Neuronal stem cell (in vitro differentiated cells): ENCODE measurements at regions not wholly inside any gene's neighbourhood (a gene's known extent, or its start where the extent isn't known, plus 50 kb on each side); places are given as distances from the start of the nearest gene placed in this dataset.

Experiments
- DNase-seq: peaks from one replicate; pipeline ENCODE4 v3.0.0-alpha.2; 2013; ENCODE audit warnings: low spot score
- H2AFZ ChIP-seq: one replicate; pipeline ENCODE4 v1.6.1; 2013; ENCODE audit warnings: mild to moderate bottlenecking, low read length, inconsistent platforms
- H2AK5ac ChIP-seq: 2 replicates; pipeline ENCODE4 v1.6.1; 2013; ENCODE audit warnings: low read depth, mild to moderate bottlenecking, inconsistent platforms, low read length, moderate library complexity, mixed read lengths
- H2BK120ac ChIP-seq: 2 replicates; pipeline ENCODE4 v1.6.1; 2013; ENCODE audit warnings: low read depth, mild to moderate bottlenecking, inconsistent platforms, low read length, moderate library complexity, mixed read lengths
- H2BK12ac ChIP-seq: one replicate; pipeline ENCODE4 v1.6.1; 2013; ENCODE audit warnings: low read length, inconsistent platforms
- H2BK15ac ChIP-seq: 2 replicates; pipeline ENCODE4 v1.6.1; 2013; ENCODE audit warnings: mild to moderate bottlenecking, low read length, inconsistent platforms, mixed read lengths
- H2BK5ac ChIP-seq: one replicate; pipeline ENCODE4 v1.6.1; 2013; ENCODE audit warnings: inconsistent platforms, mild to moderate bottlenecking, low read length, moderate library complexity
- H3K14ac ChIP-seq: one replicate; pipeline ENCODE4 v1.6.1; 2013; ENCODE audit warnings: low read length, inconsistent platforms
- H3K18ac ChIP-seq: 2 replicates; pipeline ENCODE4 v1.6.1; 2013; ENCODE audit warnings: low read length, inconsistent platforms
- H3K23ac ChIP-seq: 2 replicates; pipeline ENCODE4 v1.6.1; 2013; ENCODE audit warnings: low read depth, mild to moderate bottlenecking, mixed read lengths, low read length, inconsistent platforms; ENCODE audit not compliant: poor library complexity
- H3K27ac ChIP-seq: replicated peaks from 3 replicates; pipeline ENCODE4 v1.5.1; 2013; ENCODE audit warnings: low read length, inconsistent platforms
- H3K27me3 ChIP-seq, 3 experiments: 2 replicates each; pipeline ENCODE4 v1.6.1; 2013; ENCODE audit warnings: low read length in 3 of 3, mild to moderate bottlenecking in 2 of 3, inconsistent platforms in 1 of 3, low read depth in 1 of 3, mixed read lengths in 1 of 3, moderate library complexity in 1 of 3; ENCODE audit not compliant: control insufficient read depth in 3 of 3, insufficient read depth in 3 of 3
- H3K36me3 ChIP-seq, 2 donors: replicated peaks in 1 of 2; 2 replicates each; pipeline ENCODE4 v1.6.1; 2013; ENCODE audit warnings: low read length in 2 of 2; ENCODE audit not compliant: control insufficient read depth in 2 of 2, insufficient read depth in 2 of 2
- H3K4ac ChIP-seq: 2 replicates; pipeline ENCODE4 v1.6.1; 2013; ENCODE audit warnings: inconsistent platforms, mild to moderate bottlenecking, low read length, moderate library complexity
- H3K4me1 ChIP-seq, 2 donors: 1 replicate in 1 of 2; 2 replicates in 1 of 2; pipeline ENCODE4 v1.6.1; 2013; ENCODE audit warnings: low read length in 2 of 2, low read depth in 1 of 2; ENCODE audit not compliant: control insufficient read depth in 2 of 2, insufficient read depth in 1 of 2
- H3K4me2 ChIP-seq: one replicate; pipeline ENCODE4 v1.6.1; 2013; ENCODE audit warnings: mild to moderate bottlenecking, low read length, inconsistent platforms; ENCODE audit not compliant: insufficient read depth, poor library complexity, severe bottlenecking
- H3K4me3 ChIP-seq, 2 donors: 2 replicates each; pipeline ENCODE4 v1.5.1; 2013; ENCODE audit warnings: low read length in 2 of 2, mild to moderate bottlenecking in 2 of 2, inconsistent platforms in 1 of 2, moderate library complexity in 1 of 2
- H3K79me1 ChIP-seq: one replicate; pipeline ENCODE4 v1.6.1; 2013; ENCODE audit warnings: low read depth, mild to moderate bottlenecking, inconsistent platforms, low read length, moderate library complexity
- H3K9ac ChIP-seq: one replicate; pipeline ENCODE4 v1.6.1; 2013; ENCODE audit warnings: mild to moderate bottlenecking, low read depth, low read length, inconsistent platforms; ENCODE audit not compliant: poor library complexity
- H3K9me3 ChIP-seq, 2 donors: replicated peaks in 1 of 2; 2 replicates each; pipeline versions ENCODE3 to v1.6.1; 2013; ENCODE audit warnings: low read length in 2 of 2, mild to moderate bottlenecking in 2 of 2, inconsistent platforms in 1 of 2, low read depth in 1 of 2, mixed read lengths in 1 of 2, moderate library complexity in 1 of 2; ENCODE audit not compliant: control insufficient read depth in 2 of 2, insufficient read depth in 1 of 2
- H4K8ac ChIP-seq: one replicate; pipeline ENCODE4 v1.6.1; 2013; ENCODE audit warnings: low read depth, mild to moderate bottlenecking, inconsistent platforms, low read length, moderate library complexity
- H4K91ac ChIP-seq: one replicate; pipeline ENCODE4 v1.6.1; 2013; ENCODE audit warnings: low read length, low read depth, mild to moderate bottlenecking, inconsistent platforms; ENCODE audit not compliant: poor library complexity
- WGBS, 2 donors: extraction: QIAGEN DNeasy Blood & Tissue Kit; methylation state at CpG; one replicate each; pipeline ENCODE4 v1.1.7; 2013; ENCODE audit warnings: missing lambda C conversion rate in 2 of 2, mixed read lengths in 1 of 2; ENCODE audit not compliant: insufficient read length in 2 of 2, insufficient replicate concordance in 1 of 2; ENCODE audit errors: extremely low coverage in 2 of 2; 5-methylcytosine and 5-hydroxymethylcytosine counted together

- no CpG with 5 or more reads among the region's 1 CpG for WGBS, 2 donors
- Histone ChIP-seq H2BK15ac (no peak overlapping the region), H2BK120ac (no peak overlapping the region), H3K4me3 (no peak overlapping the region), H2AFZ (no peak overlapping the region), H2BK5ac (no peak overlapping the region), H4K91ac (no peak overlapping the region), H3K9ac (no peak overlapping the region), H3K14ac (no peak overlapping the region), H3K36me3 (no peaks in the 10 kb centered on the region), H3K4ac (no peak overlapping the region), H3K27me3 (no peaks in the 10 kb centered on the region), H3K4me2 (no peak overlapping the region), H3K23ac (no peak overlapping the region), H3K4me1 (peaks cover 5 to 8% of the 10 kb centered on the region in 2 donors), H4K8ac (no peak overlapping the region), H3K27ac (no peak overlapping the region), H2BK12ac (no peak overlapping the region), H3K79me1 (no peaks in the 10 kb centered on the region), H2AK5ac (no peak overlapping the region), H3K9me3 (no peaks in the 10 kb centered on the region), H3K18ac (no peak overlapping the region)
- no peak for DNase-seq
These were observed 237.3 kb upstream of the ZBTB20 start for GRCh38 chr3:115384381-115384780.

GRCh38 chr3:115385774-115386730, 237.3 kb upstream of the GAP43 start:
- H3K4me3 ChIP-seq: no peak overlapping the region
- no peak overlapping the region for H2BK12ac ChIP-seq
- WGBS, 2 donors: no CpG with 5 or more reads among the region's 7 CpGs
- H3K4me2 ChIP-seq: no peak overlapping the region
- no peaks in the 10 kb centered on the region for H3K27me3 ChIP-seq
- no peak overlapping the region for H2BK5ac ChIP-seq
- no peak overlapping the region for H2AK5ac ChIP-seq
- no peak overlapping the region for H3K23ac ChIP-seq
- H4K91ac ChIP-seq: no peak overlapping the region
- no peak overlapping the region for H3K4ac ChIP-seq
- no peak overlapping the region for H3K27ac ChIP-seq
- H4K8ac ChIP-seq: no peak overlapping the region
- peaks cover 5 to 8% of the 10 kb centered on the region in 2 donors for H3K4me1 ChIP-seq
- H2BK15ac ChIP-seq: no peak overlapping the region
- H3K14ac ChIP-seq: no peak overlapping the region
- no peak for DNase-seq
- H3K79me1 ChIP-seq: no peaks in the 10 kb centered on the region
- H2AFZ ChIP-seq: peak overlapping the region; percentile 39
- H3K9ac ChIP-seq: no peak overlapping the region
- H3K36me3 ChIP-seq: no peaks in the 10 kb centered on the region
- no peak overlapping the region for H3K18ac ChIP-seq
- no peaks in the 10 kb centered on the region for H3K9me3 ChIP-seq
- no peak overlapping the region for H2BK120ac ChIP-seq

DNA sequence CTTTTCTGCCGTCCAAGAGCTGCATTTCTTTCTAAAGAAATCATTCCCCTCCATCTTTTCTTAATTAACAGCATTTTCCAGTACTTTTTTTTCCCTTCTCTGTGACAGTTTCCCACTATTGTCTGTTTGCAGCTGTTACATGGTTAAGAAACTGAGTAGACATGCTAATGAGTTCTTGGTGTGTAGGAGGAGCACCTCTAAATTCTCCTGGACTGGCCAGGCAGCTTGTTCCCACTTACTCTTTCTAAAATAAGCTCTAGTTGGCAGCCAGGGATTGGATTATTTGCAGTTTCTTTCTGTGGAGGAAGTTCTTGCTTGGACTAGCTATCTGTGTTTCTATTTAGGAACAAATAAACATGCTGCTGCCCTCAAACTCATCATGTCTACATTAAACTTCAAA, 235.1 kb upstream of the GAP43 start:
- Histone ChIP-seq H3K9ac (no peak overlapping the region), H3K9me3 (no peaks in the 10 kb centered on the region), H3K4ac (no peak overlapping the region), H3K27me3 (no peaks in the 10 kb centered on the region), H2AFZ (peak overlapping the region; percentile 25), H3K27ac (no peak overlapping the region), H3K4me3 (no peak overlapping the region), H3K23ac (no peak overlapping the region), H2BK5ac (no peak overlapping the region), H4K91ac (no peak overlapping the region), H2AK5ac (no peak overlapping the region), H4K8ac (no peak overlapping the region), H3K4me1 (peaks cover 5 to 12% of the 10 kb centered on the region in 2 donors), H2BK15ac (no peak overlapping the region), H2BK120ac (no peak overlapping the region), H3K79me1 (no peaks in the 10 kb centered on the region), H3K14ac (no peak overlapping the region), H3K36me3 (no peaks in the 10 kb centered on the region), H3K4me2 (no peak overlapping the region), H2BK12ac (no peak overlapping the region), H3K18ac (no peak overlapping the region)
- DNase-seq: no peak
- whole genome bisulfite sequencing, 2 donors: no CpG with 5 or more reads among the region's 1 CpG

DNA sequence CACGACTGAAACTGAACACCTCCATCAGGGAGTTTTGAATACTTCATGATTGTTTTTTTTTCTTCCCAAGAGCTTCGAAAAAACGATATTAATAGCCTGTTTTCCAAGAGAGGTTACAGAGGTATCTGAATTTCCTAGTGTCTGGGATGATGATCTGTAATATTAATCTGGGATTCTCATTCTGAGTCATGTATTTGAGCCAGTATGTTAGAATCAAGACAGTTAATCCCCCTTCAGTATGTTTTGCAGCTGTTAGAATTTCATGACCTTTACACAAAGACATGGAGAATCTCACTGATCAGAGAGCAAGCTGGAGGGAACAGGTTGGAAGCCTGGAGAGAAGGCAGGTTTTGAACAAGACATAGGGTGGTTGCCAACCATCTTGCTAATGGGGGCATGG, 234.5 kb upstream of the GAP43 start:
- Histone ChIP-seq H2AK5ac (no peak overlapping the region), H3K4me2 (no peak overlapping the region), H3K9me3 (no peaks in the 10 kb centered on the region), H3K4me1 (peaks cover 5 to 12% of the 10 kb centered on the region in 2 donors), H3K9ac (no peak overlapping the region), H3K27ac (no peak overlapping the region), H2BK5ac (no peak overlapping the region), H2BK15ac (no peak overlapping the region), H2BK12ac (no peak overlapping the region), H3K4me3 (no peak overlapping the region), H3K27me3 (no peaks in the 10 kb centered on the region), H3K23ac (no peak overlapping the region), H2BK120ac (no peak overlapping the region), H3K14ac (no peak overlapping the region), H2AFZ (peak overlapping the region; percentile 38), H4K91ac (no peak overlapping the region), H3K4ac (no peak overlapping the region), H3K79me1 (no peaks in the 10 kb centered on the region), H3K36me3 (no peaks in the 10 kb centered on the region), H4K8ac (no peak overlapping the region), H3K18ac (no peak overlapping the region)
- no peak for DNase-seq
- no CpG with 5 or more reads among the region's 3 CpGs for WGBS, 2 donors
